ENCODE measurements at regions not wholly inside any gene's neighbourhood (a gene's known extent, or its start where the extent isn't known, plus 50 kb on each side); places are given as distances from the start of the nearest gene placed in this dataset.

- TF ChIP-seq SUZ12 (IDR thresholded peaks at IDR 0.05; ENCODE audit: low read length) = no peak
- TF ChIP-seq SAP30 (IDR thresholded peaks at IDR 0.05; ENCODE audit: insufficient read depth, insufficient replicate concordance, low read length) = no peak
- peak in 1 of 2 experiments; percentile 41; a peak in 1 of 4 replicates for TF ChIP-seq SIN3A (conservative IDR thresholded peaks at IDR 0.05 in 1 of 2, IDR thresholded peaks at IDR 0.05 in 1 of 2; ENCODE audit: low read depth in 1 of 2, low read length in 2 of 2)
- no peak for TF ChIP-seq KDM1A (IDR thresholded peaks at IDR 0.05; ENCODE audit: borderline replicate concordance, low read length)
- TF ChIP-seq ATF3 (IDR thresholded peaks at IDR 0.05; ENCODE audit: insufficient read depth, low read depth, low read length) = no peak
- TF ChIP-seq KDM4A (IDR thresholded peaks at IDR 0.05; ENCODE audit: low read depth, low read length, severe bottlenecking) = no peak
- no peak for TF ChIP-seq RFX5 (IDR thresholded peaks at IDR 0.05; ENCODE audit: borderline replicate concordance, low read depth, low read length)
- no peak for TF ChIP-seq SIRT6 (IDR thresholded peaks at IDR 0.05; ENCODE audit: low read length)
- 0 out of 2 replicates have a peak, but pooled peaks have one; percentile 24 for TF ChIP-seq RXRA (IDR thresholded peaks at IDR 0.05; ENCODE audit: insufficient read depth, low read depth, low read length)
- no peak for TF ChIP-seq ATF2 (IDR thresholded peaks at IDR 0.05; ENCODE audit: low read length)
- no peak for TF ChIP-seq TCF12 (IDR thresholded peaks at IDR 0.05; ENCODE audit: low read depth, low read length)
- TF ChIP-seq SP4 (IDR thresholded peaks at IDR 0.05; ENCODE audit: low read length) = no peak
- TF ChIP-seq JUND (IDR thresholded peaks at IDR 0.05; ENCODE audit: low read length) = no peak
- 0 out of 2 replicates have a peak, but pooled peaks have one; percentile 22 for TF ChIP-seq TAF1 (IDR thresholded peaks at IDR 0.05; ENCODE audit: low read depth, low read length)
- no peak for TF ChIP-seq SP2 (IDR thresholded peaks at IDR 0.05; ENCODE audit: low read length)
Measured at GRCh38 chr17:77466140-77466539, 325.4 kb downstream of the SEC14L1 start (continued).
